Progenitor cell of endocrine pancreas (in vitro differentiated cells): ENCODE measurements at regions not wholly inside any gene's neighbourhood (a gene's known extent, or its start where the extent isn't known, plus 50 kb on each side); places are given as distances from the start of the nearest gene placed in this dataset.

Experiments
- DNase-seq: peaks from one replicate; pipeline ENCODE4 v3.0.0; 2021; ENCODE audit warnings: low spot score; ENCODE audit not compliant: unreplicated experiment
- H3K27ac Mint-ChIP-seq: 2 replicates; pipeline ENCODE4 v1.8.0; 2021; ENCODE audit warnings: mild to moderate bottlenecking, moderate library complexity, mixed read lengths
- H3K27me3 Mint-ChIP-seq: 2 replicates; pipeline ENCODE4 v1.8.0; 2021; ENCODE audit warnings: mixed read lengths
- H3K36me3 Mint-ChIP-seq: 2 replicates; pipeline ENCODE4 v1.8.0; 2022; ENCODE audit warnings: mixed read lengths; ENCODE audit not compliant: insufficient read depth
- H3K4me1 Mint-ChIP-seq: 2 replicates; pipeline ENCODE4 v1.8.0; 2021; ENCODE audit warnings: low read depth, mixed read lengths
- H3K4me3 Mint-ChIP-seq: 2 replicates; pipeline ENCODE4 v1.8.0; 2021; ENCODE audit warnings: low read depth, mild to moderate bottlenecking, moderate library complexity, mixed read lengths
- H3K9me3 Mint-ChIP-seq: 2 replicates; pipeline ENCODE4 v1.8.0; 2021; ENCODE audit warnings: low read depth, mixed read lengths
- TF ChIP-seq, protein P1 (sequence below): fragments of 200-600 bp; sonication (generic); IDR thresholded peaks from one replicate; pipeline ENCODE4 v1.5.0; 2021; ENCODE audit warnings: antibody characterized with exemption, mild to moderate bottlenecking; ENCODE audit not compliant: unreplicated experiment

- Mint-ChIP-seq H3K36me3 (no peaks in the 10 kb centered on the region), H3K27me3 (no peaks in the 10 kb centered on the region), H3K9me3 (no peaks in the 10 kb centered on the region), H3K4me1 (peaks cover 2% of the 10 kb centered on the region), H3K27ac (no peak overlapping the region), H3K4me3 (no peak overlapping the region)
- no peak for DNase-seq
- TF ChIP-seq, protein P1, sequence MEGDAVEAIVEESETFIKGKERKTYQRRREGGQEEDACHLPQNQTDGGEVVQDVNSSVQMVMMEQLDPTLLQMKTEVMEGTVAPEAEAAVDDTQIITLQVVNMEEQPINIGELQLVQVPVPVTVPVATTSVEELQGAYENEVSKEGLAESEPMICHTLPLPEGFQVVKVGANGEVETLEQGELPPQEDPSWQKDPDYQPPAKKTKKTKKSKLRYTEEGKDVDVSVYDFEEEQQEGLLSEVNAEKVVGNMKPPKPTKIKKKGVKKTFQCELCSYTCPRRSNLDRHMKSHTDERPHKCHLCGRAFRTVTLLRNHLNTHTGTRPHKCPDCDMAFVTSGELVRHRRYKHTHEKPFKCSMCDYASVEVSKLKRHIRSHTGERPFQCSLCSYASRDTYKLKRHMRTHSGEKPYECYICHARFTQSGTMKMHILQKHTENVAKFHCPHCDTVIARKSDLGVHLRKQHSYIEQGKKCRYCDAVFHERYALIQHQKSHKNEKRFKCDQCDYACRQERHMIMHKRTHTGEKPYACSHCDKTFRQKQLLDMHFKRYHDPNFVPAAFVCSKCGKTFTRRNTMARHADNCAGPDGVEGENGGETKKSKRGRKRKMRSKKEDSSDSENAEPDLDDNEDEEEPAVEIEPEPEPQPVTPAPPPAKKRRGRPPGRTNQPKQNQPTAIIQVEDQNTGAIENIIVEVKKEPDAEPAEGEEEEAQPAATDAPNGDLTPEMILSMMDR: no peak
Measured at GRCh38 chr1:82258887-82259286, 458.2 kb downstream of the ADGRL2 start.

GRCh38 chr1:82246050-82246449 lies 445.3 kb downstream of the ADGRL2 start:
- H3K9me3 Mint-ChIP-seq: peaks cover 11% of the 10 kb centered on the region
- TF ChIP-seq, protein P1: no peak

GRCh38 chr1:82245345-82246014 lies 444.7 kb downstream of the ADGRL2 start:
- Mint-ChIP-seq H3K36me3 (no peaks in the 10 kb centered on the region), H3K4me1 (no peaks in the 10 kb centered on the region), H3K9me3 (peaks cover 11% of the 10 kb centered on the region), H3K27me3 (no peaks in the 10 kb centered on the region), H3K4me3 (no peak overlapping the region), H3K27ac (no peak overlapping the region)
- TF ChIP-seq, protein P1: no peak
- no peak for DNase-seq

More at GRCh38 chr1:82246050-82246449, 445.3 kb downstream of the ADGRL2 start:
- DNase-seq: no peak
- Mint-ChIP-seq H3K36me3 (no peaks in the 10 kb centered on the region), H3K4me1 (no peaks in the 10 kb centered on the region), H3K4me3 (no peak overlapping the region), H3K27me3 (no peaks in the 10 kb centered on the region), H3K27ac (no peak overlapping the region)

DNA sequence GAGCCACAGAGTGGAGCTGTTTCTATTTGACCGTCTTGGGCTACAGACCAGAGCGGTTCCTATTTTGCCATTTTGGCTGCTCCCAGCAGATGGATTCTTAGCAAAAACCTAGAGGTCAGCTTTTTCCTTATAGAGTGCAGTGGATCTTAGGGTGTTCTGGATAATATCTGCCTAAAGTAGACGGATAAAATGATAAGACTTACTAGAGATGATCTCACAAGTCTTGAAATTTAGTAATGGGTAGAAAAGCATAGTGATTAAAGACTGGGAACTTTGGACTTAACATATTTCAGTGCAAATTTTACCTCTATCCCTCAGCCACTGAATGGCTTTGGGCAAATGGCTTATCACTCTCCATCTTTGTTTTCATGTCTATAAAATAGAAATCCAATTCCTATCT lies 439.8 kb downstream of the ADGRL2 start:
- Mint-ChIP-seq H3K4me1 (no peaks in the 10 kb centered on the region), H3K4me3 (no peak overlapping the region), H3K27me3 (no peaks in the 10 kb centered on the region), H3K9me3 (peaks cover 27% of the 10 kb centered on the region), H3K27ac (no peak overlapping the region), H3K36me3 (peaks cover 3% of the 10 kb centered on the region)
- DNase-seq: no peak
- TF ChIP-seq, protein P1: no peak

- H3K27ac Mint-ChIP-seq: no peak overlapping the region
- H3K4me1 Mint-ChIP-seq: peaks cover 13% of the 10 kb centered on the region
- TF ChIP-seq, protein P1: no peak
- H3K27me3 Mint-ChIP-seq: no peaks in the 10 kb centered on the region
- peaks cover 10% of the 10 kb centered on the region for H3K9me3 Mint-ChIP-seq
- no peak overlapping the region for H3K4me3 Mint-ChIP-seq
- no peaks in the 10 kb centered on the region for H3K36me3 Mint-ChIP-seq
- no peak for DNase-seq
Measured at GRCh38 chr1:82230667-82231066, 429.9 kb downstream of the ADGRL2 start.
